Suppressor macrophage (primary cell): ENCODE measurements at regions not wholly inside any gene's neighbourhood (a gene's known extent, or its start where the extent isn't known, plus 50 kb on each side); places are given as distances from the start of the nearest gene placed in this dataset.
"Not testable (repeated sequence)": the region's sequence is repeated elsewhere in the genome, so short reads cannot be mapped to it uniquely, and the experiment has no call there.

Experiments used
- DNase-seq, 4 experiments: peaks; one replicate each; pipeline ENCODE4 v3.0.0-alpha.2; 2020 to 2022

DNA sequence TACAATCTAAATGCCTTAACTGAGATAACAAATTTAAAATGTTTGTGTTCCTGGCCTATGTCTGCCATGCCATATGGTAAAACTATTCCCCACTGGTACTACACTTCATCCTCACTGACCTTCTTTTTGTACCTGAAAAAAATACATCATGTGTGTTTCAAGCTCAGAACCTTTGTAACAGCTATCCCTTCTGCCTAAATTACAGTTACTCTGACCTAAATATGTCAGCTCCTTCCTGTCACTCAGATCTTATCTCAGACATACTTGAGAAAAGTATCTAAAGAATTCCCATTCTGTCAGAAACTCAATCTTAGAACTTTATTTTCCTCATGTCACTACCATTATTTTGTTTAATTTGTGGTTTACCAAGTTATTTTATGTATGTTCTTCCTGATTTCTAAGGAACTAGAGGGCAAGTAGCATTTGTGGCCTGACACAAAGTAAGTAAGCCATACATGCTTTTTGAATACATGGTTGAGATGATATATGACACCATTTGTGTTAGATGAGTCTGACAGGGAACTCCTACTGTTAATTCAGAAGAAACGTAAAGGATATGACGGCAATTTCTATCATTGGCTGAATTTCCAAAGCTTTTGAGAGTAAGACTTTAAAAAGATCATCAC is 456.5 kb upstream of the NDST3 start:
- DNase-seq, result no peak

- no peak for DNase-seq
Observed at GRCh38 chr4:117588771-117589170, 445.5 kb upstream of the NDST3 start.

DNA sequence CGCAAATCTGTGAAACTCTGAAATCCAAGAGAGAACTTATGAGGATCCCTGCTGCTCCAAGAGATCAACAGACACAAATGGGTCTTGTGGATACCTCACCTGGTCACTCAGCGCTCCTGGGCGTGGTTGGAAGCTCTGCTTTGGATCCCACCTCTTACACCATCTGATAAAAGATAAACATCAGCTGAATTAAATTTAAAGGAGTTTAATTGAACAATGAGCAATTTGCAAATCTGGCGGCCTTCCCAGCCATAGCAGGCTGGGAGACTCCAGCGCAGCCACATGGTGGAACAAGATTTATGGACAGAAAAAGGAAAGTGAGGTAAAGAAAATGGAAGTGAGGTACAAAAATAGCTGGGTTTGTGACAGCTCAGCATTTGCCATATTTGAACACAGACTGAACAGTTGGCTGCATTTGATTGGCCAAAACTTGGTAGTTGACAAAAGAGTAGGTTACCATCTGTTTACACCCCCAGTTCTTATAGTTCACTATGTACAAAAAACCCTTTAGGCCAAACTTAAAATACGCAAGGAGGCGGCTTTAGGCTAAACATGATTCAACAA is 437.3 kb upstream of the NDST3 start:
- no peak for DNase-seq

- DNase-seq, result not testable (repeated sequence)
Observed at GRCh38 chr4:117599393-117599792, 434.9 kb upstream of the NDST3 start.

GRCh38 chr4:117600936-117601335 is 433.4 kb upstream of the NDST3 start:
- DNase-seq, result not testable (repeated sequence)

- no peak for DNase-seq
Observed at GRCh38 chr4:117610706-117611308, 423.5 kb upstream of the NDST3 start.

DNA sequence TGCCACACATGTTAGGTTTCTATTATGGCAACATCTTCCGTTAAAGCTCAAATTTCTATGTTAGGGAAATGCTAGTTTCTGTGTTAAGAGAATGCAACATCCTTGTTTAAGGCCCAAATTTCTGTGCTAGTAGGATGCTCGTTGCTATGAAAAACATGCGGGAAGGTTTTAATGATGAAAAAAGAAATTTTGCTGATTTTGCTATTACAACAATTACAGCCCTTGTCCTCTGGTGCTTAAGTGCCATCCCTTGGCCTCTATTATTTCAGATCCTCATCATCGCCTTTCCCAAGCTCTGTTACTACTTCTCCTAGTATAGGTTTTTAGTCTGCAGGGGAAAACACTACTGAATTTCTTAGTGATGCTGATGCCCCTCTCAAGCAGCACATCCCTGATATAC is 412.6 kb upstream of the NDST3 start:
- DNase-seq, result no peak

- no peak for DNase-seq
Observed at GRCh38 chr4:117623326-117623725, 411.0 kb upstream of the NDST3 start.

- no peak for DNase-seq
Observed at GRCh38 chr4:117626664-117627063, 407.6 kb upstream of the NDST3 start.

- DNase-seq, result no peak
Observed at GRCh38 chr4:117634716-117635115, 399.6 kb upstream of the NDST3 start.

DNA sequence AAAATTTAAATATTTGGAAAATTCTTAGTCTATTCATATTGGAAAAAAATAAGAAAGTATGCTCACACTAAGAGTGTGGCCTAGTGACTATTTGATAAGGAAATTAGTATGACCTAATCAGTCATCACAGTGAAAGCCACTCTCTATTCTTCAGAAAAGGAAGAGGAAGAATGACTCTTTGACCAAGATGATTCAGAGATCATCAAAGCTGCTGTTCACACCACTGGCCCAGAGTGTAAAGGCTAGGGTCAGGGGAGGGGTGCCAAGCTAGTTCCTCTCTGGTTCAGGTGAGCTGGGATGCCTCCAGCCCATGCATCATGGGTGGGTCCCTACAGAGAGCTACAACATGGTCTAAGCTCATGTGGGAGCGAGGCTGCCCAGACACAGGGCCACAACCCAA is 396.9 kb upstream of the NDST3 start:
- DNase-seq, result no peak

GRCh38 chr4:117640836-117641235 is 393.4 kb upstream of the NDST3 start:
- no peak for DNase-seq

DNA sequence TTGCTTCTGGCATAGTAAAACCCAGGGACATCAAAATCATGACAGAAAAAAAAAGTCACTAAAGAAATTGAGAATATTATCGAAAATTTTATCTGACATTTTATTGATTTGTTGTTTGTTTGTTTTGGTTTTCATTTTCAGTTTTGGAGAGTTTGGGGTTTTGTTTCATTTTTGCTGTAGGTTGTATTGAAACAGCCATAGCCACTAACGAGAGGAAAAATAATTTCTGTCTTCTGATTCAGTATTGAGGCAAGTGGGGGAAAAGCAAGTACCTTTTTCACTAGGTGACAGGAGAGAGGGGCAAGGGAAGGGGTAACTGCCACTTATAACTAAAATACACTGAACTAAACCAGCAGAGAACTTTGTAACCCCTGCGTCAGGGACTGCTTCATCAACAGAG is 392.8 kb upstream of the NDST3 start:
- no peak for DNase-seq

DNA sequence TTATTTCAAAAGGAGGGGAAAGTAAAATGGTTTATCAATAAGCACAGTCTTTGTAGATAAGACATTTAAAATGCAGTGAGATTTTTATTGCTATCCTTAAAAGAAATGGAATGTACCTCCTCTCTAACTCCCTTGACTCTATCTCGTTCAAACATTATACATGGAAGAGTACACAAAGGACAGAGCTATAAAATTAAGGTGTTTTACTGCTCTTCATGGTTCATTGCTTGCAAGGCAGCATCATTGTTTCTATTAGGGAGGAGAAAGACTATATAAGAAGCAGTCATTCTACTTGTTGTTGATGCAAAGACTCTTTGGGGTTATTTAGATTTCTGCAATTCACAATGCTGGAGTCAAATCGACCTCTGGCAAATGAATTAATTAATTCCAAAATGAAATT is 380.2 kb upstream of the NDST3 start:
- no peak for DNase-seq

DNA sequence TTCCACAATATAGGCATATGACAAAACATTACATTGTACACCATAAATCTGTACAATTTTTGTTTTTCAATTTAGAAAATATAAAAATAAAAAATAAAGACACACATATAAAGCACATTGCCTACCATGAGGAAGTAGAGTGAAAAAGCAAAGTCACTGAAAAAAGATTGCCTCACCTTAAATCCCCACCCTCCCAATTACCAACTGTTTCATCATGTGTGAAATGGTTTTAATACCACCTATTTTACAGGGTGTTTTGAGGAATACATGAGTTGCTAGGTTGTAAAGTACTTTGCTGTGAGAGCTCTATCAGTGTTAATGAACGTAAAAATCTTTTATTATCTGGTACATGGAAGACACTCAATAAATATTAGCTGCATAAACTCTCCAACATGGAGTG is 373.6 kb upstream of the NDST3 start:
- no peak for DNase-seq

DNA sequence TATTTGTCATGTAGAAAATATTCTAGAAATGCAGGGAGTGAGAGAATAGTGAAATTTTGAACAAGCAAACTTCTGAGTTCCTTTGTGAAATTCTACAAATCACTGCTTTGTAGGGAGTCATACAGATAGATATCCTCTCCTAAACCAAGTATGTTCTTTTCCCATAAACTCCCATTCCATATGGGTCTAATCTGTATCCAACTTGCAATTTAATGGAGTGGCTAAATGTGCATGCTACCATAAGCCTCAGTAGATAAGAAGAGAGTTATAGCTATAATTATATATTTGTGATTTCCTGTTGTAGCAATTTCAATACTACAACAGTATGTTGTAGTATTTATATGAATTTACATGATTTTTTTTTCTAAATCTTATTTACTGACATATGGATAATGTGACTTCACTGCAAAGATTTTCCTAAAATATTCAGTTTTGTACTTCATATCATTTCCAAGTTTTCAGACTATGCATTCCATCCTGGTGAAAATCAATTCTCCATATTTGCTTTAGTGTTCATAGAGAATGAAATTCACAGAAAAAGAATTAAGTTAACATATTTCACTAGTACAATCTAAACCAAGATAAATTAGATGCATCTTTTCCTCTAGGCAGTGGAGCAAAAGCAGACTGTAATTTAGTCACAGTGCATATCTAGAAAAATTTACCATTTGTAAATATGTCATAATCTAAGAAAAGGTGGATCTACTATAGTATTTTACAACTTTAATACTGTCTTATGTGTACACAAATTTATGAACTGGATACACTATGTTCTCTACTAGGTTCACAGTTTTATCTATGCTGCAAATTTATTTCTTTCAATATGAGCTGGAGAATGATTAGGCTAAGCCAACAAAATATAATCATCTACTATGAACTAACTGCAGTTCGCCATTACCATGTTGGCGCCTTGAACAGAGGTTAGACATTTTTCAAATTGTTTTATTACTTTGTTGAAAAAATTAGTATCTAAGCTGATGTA is 372.9 kb upstream of the NDST3 start:
- no peak for DNase-seq

DNA sequence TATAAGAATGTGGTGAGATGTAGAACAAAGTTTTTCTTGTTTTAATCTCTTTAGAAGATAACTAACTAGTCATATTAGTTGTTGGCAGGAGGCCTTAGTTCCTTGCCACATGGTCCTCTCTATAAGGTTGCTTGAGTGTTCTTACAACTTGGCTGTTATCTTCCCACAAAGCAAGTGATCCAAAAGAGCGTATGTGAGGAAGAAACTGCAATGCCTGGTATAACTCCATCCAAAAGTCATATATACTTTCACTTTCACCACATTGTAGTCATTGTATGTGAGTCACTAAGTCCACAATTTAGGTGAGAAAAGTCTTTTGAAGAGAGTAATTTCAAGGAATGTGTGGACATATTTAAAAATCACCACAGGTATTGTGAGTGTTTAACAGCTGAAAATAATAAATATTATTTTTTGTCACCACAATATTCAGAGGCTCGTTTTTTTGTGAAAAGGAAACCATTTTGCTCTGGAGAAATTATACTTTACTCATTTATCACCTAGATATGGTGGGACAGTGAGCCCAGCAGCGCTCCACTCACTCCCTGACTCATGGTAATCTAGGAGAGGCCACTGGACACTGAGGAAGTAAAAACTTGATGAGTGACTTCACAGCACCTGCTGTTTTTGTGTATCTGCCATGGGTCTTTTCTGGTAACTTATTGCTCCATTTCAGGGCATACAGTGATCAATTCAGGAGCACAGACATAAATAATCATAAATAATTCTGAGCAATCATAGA is 369.4 kb upstream of the NDST3 start:
- DNase-seq, result no peak

DNA sequence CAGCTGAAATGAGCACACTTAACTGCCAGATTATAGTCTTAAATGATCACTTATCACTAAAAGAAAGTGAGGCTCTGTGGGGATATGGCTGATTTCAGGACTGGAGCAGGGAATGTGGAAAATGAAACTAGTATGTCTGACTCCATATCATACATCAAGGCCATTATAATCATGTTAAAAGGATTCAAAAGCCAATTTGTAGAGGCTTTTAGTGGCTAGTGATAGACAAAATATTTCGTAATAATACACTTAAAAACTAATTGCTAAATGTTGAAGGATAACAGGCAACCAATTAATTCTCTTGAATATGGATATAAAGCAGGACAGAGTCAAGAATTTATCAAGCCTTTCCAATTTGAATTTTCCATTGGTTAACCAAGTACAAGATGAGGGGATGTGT is 358.1 kb upstream of the NDST3 start:
- no peak for DNase-seq

DNA sequence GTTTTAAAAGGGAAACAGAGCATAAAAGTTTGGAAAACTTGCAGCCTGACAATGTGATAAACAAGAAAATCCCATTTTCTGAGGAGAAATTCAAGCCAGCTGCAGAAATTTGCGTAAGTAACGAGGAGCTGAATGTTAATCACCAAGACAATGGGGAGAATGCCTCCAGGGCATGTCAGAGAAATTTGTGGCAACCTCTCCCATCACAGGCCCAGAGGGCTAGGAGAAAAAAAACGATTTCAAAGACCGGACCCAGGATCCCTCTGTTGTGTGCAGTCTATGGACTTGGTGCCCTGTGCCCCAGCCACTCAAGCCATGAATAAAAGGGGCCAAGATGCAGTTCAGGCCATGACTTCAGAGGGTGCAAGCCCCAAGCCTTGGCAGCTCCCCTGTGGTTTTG is 355.4 kb upstream of the NDST3 start:
- DNase-seq, result no peak

DNA sequence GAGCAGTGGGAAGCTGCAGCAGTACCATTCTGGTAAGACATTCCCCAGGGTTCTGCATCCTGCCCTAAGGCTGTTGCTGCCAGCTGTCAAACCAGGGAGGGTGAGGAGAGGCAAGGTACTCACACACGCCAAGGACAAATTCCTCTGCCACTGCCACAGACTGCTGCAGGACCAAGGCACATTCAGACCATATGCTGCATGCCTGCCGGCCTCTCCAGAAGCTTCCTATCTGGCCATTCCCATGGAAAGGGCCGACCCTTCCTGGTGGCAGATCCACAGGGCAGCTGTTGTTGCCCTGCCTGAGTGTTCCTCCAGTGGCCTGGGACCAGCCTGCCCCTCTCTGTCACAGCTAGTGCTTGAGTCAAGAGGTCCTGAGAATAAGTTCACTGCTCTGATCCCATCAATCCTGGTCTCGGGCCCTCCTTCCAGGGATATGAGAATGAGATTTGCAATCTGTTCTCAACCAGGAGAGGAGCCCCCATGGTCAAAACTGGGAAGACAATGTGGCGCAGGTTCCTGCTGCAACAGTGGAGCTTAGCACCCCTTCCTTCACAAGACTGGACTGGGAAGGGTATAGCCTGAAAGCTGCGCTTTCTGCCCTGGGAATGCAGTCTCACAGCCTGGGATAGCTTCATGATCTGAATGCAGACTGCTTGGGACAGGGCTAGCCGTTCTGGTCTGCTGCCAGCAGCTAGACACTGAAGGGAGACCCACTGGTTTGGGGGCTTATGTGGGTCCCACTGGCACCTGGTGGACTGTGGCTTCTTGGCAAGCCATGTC is 342.5 kb upstream of the NDST3 start:
- no peak for DNase-seq

GRCh38 chr4:117692538-117692937 is 341.7 kb upstream of the NDST3 start:
- DNase-seq, result no peak

DNA sequence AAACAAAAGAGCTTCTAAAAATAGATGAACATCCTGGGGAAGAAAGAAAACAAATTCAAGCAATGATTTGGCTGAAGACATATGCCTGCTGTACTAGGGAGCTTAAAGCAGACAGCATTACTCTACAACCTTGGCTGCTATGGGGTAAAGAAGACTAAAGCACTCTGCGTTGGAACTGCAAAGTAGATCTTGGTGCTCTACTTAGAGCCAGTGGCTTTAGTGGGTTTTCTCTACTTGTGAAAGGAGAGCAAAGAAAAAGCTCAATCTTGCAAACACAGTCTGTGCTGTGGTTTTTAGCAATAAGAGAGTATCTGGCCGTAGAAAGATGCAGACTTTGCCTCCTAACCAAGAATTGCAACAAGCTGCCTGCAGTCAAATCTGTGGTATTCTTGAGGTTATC is 334.7 kb upstream of the NDST3 start:
- no peak for DNase-seq
